ENCODE measurements at regions not wholly inside any gene's neighbourhood (a gene's known extent, or its start where the extent isn't known, plus 50 kb on each side); places are given as distances from the start of the nearest gene placed in this dataset.

DNA sequence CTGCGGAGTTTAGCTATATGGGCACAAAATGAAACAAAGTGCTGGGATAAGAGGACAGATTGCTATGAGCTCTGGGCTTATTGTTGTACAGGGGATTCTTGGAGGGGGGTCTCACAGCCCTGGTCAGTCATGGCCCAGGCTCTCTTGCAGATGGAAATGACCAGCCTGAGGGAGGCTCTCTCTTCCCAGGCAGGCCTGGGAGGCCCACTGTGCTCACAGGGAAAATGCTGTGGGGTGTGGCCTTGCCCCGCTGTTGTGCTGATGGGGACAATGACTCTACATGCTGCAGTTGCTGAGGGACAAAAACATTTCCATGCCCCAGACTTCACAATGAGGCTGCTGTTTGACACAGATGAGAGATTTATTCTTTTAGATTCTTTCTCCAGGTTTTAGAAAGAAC is 202.2 kb downstream of the KLF13 start:
- H2BK15ac ChIP-seq (replicated peaks; ENCODE audit: low read depth): no peak overlapping the region
- H3K27me3 ChIP-seq (ENCODE audit: insufficient read depth, low read length, poor library complexity): no peaks in the 10 kb centered on the region
- no peak overlapping the region for H4K8ac ChIP-seq (ENCODE audit: low read depth, low read length)
- H3K9ac ChIP-seq (ENCODE audit: low read length): no peak overlapping the region
- no peak for DNase-seq
- no peak overlapping the region for H2BK5ac ChIP-seq (ENCODE audit: low read length)
- no peak overlapping the region for H3K4me2 ChIP-seq (ENCODE audit: low read length)
- H3K27ac ChIP-seq (ENCODE audit: low read depth, low read length): no peak overlapping the region
- WGBS (ENCODE audit: extremely low coverage, insufficient coverage, low lambda C conversion rate): no CpG with 5 or more reads among the region's 2 CpGs
- H3K36me3 ChIP-seq (ENCODE audit: control insufficient read depth, insufficient read depth, low read length): no peaks in the 10 kb centered on the region
- no peak overlapping the region for H2BK120ac ChIP-seq (ENCODE audit: low read depth, low read length)
- no peak overlapping the region for H3K18ac ChIP-seq (ENCODE audit: low read length)
- H3K56ac ChIP-seq (ENCODE audit: low read length): no peak overlapping the region
- no peak overlapping the region for H3K4me3 ChIP-seq (ENCODE audit: low read length)
- no peaks in the 10 kb centered on the region for H3K79me2 ChIP-seq (ENCODE audit: control insufficient read depth, insufficient read depth, low read length)
- H3K4ac ChIP-seq (ENCODE audit: low read depth, low read length): no peak overlapping the region
- no peak overlapping the region for H4K5ac ChIP-seq (ENCODE audit: low read length)
- H3K4me1 ChIP-seq (ENCODE audit: control insufficient read depth, low read depth, low read length): no peaks in the 10 kb centered on the region
- no peaks in the 10 kb centered on the region for H3K79me1 ChIP-seq (ENCODE audit: low read length)
- no peak overlapping the region for H2AK5ac ChIP-seq (ENCODE audit: low read length)
- H3K23ac ChIP-seq (ENCODE audit: low read length): no peak overlapping the region

DNA sequence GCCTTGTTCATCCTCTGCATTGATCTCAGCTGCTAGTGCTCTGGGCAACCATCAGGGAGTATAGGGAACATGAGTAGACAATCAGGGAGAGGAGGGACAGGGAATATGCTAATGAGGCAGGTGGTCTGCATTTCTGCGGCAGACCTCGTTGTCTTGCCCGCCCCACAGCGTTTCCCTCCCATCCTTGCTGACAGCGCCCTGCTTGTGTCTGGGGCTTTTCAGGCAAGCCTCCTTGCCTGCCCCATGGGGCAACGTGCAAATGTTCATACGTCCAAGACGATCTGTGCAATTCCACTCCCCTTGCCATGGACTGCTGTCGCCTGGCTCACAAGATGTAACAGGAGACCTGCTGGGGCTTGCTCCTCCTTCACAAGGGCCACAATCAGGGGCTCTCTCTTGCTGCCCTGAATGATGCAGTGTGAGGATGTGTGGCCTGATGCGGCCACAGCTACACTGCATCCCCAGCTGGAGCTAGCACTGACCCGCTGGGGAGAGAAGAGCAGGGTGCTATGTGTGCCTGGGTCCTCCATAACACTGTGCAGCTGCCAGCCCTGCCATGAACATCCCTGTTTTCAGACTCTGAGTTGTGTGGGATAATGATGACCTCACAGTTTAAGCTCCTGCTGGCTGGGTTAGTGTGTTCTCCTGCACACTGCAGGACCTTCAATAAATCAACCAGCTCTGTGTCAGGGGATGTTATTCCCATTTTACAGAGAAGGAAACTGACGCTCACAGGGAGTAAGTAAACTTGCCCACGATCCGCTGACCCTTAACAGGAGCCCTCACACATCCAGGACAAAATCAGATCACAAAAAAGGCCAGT is 211.3 kb downstream of the KLF13 start:
- WGBS (ENCODE audit: extremely low coverage, insufficient coverage, low lambda C conversion rate): no CpG with 5 or more reads among the region's 14 CpGs
- DNase-seq: no peak
- no peak overlapping the region for H2BK5ac ChIP-seq (ENCODE audit: low read length)

DNA sequence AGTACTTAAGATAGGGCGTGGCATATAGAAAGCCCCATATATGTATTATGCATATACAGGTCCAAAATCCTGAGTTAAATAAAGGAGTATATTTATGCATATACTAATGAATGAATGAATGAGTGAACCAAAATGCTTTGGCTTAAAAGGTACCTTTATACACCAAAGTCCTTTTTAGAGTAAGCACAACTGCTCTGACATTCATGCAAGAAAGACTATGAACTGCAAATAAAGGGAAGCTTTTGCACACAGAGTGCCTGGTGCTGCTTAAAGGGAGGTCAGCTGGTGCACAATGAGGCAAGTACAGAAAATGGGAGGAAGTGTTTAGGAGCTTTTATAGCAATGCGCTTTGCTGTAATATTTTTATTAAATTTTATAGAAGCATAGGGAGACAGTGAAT is 214.0 kb downstream of the KLF13 start:
- Histone ChIP-seq H3K4ac (ENCODE audit: low read depth, low read length) (no peak overlapping the region), H2AK5ac (ENCODE audit: low read length) (no peak overlapping the region), H3K9ac (ENCODE audit: low read length) (no peak overlapping the region), H3K79me1 (ENCODE audit: low read length) (no peaks in the 10 kb centered on the region), H3K56ac (ENCODE audit: low read length) (no peak overlapping the region), H3K18ac (ENCODE audit: low read length) (no peak overlapping the region), H3K4me1 (ENCODE audit: control insufficient read depth, low read depth, low read length) (no peaks in the 10 kb centered on the region), H2BK15ac (replicated peaks; ENCODE audit: low read depth) (no peak overlapping the region), H4K5ac (ENCODE audit: low read length) (no peak overlapping the region), H3K27ac (ENCODE audit: low read depth, low read length) (no peak overlapping the region), H3K23ac (ENCODE audit: low read length) (no peak overlapping the region), H3K79me2 (ENCODE audit: control insufficient read depth, insufficient read depth, low read length) (no peaks in the 10 kb centered on the region), H3K36me3 (ENCODE audit: control insufficient read depth, insufficient read depth, low read length) (no peaks in the 10 kb centered on the region), H3K27me3 (ENCODE audit: insufficient read depth, low read length, poor library complexity) (no peaks in the 10 kb centered on the region), H2BK5ac (ENCODE audit: low read length) (no peak overlapping the region), H2BK120ac (ENCODE audit: low read depth, low read length) (no peak overlapping the region), H4K8ac (ENCODE audit: low read depth, low read length) (no peak overlapping the region), H3K4me3 (ENCODE audit: low read length) (no peak overlapping the region), H3K4me2 (ENCODE audit: low read length) (no peak overlapping the region)
- DNase-seq: no peak
- no CpG with 5 or more reads among the region's 2 CpGs for WGBS (ENCODE audit: extremely low coverage, insufficient coverage, low lambda C conversion rate)

More for the DNA sequence above, 211.3 kb downstream of the KLF13 start:
- no peak overlapping the region for H3K4me3 ChIP-seq (ENCODE audit: low read length)
- no peaks in the 10 kb centered on the region for H3K36me3 ChIP-seq (ENCODE audit: control insufficient read depth, insufficient read depth, low read length)
- no peak overlapping the region for H3K4me2 ChIP-seq (ENCODE audit: low read length)
- H2AK5ac ChIP-seq (ENCODE audit: low read length): no peak overlapping the region
- H3K56ac ChIP-seq (ENCODE audit: low read length): no peak overlapping the region
- no peaks in the 10 kb centered on the region for H3K4me1 ChIP-seq (ENCODE audit: control insufficient read depth, low read depth, low read length)
- no peak overlapping the region for H3K18ac ChIP-seq (ENCODE audit: low read length)
- H3K79me1 ChIP-seq (ENCODE audit: low read length): no peaks in the 10 kb centered on the region
- no peak overlapping the region for H3K4ac ChIP-seq (ENCODE audit: low read depth, low read length)
- H2BK15ac ChIP-seq (replicated peaks; ENCODE audit: low read depth): no peak overlapping the region
- H4K8ac ChIP-seq (ENCODE audit: low read depth, low read length): no peak overlapping the region
- no peaks in the 10 kb centered on the region for H3K79me2 ChIP-seq (ENCODE audit: control insufficient read depth, insufficient read depth, low read length)
- H3K27me3 ChIP-seq (ENCODE audit: insufficient read depth, low read length, poor library complexity): no peaks in the 10 kb centered on the region
- H3K9ac ChIP-seq (ENCODE audit: low read length): no peak overlapping the region
- no peak overlapping the region for H3K23ac ChIP-seq (ENCODE audit: low read length)
- H2BK120ac ChIP-seq (ENCODE audit: low read depth, low read length): no peak overlapping the region
- H3K27ac ChIP-seq (ENCODE audit: low read depth, low read length): no peak overlapping the region
- H4K5ac ChIP-seq (ENCODE audit: low read length): no peak overlapping the region

DNA sequence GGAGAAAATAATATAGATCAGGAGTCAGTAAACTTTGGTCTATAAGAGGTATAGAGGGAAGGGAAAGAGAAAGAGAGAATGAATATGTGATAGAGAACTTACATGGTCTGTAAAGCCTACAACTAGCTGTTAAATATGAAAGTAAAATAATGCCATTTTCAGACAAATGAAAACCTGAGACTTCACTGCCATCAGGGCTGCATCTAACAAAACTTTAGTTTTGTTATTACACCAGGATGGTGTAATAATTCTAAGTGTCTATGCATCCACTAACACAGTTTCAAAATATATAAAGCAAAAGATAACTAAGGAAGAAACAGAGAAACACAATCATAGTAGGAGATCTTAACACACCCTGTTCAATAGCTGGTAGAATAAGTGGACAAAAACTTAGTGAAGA is 217.7 kb downstream of the KLF13 start:
- no peaks in the 10 kb centered on the region for H3K79me1 ChIP-seq (ENCODE audit: low read length)
- H4K8ac ChIP-seq (ENCODE audit: low read depth, low read length): no peak overlapping the region
- H3K4me2 ChIP-seq (ENCODE audit: low read length): no peak overlapping the region
- no peaks in the 10 kb centered on the region for H3K27me3 ChIP-seq (ENCODE audit: insufficient read depth, low read length, poor library complexity)
- no peak overlapping the region for H3K23ac ChIP-seq (ENCODE audit: low read length)
- no peak overlapping the region for H4K5ac ChIP-seq (ENCODE audit: low read length)
- H2BK5ac ChIP-seq (ENCODE audit: low read length): no peak overlapping the region
- DNase-seq: no peak
- no peak overlapping the region for H3K18ac ChIP-seq (ENCODE audit: low read length)
- no peak overlapping the region for H2BK15ac ChIP-seq (replicated peaks; ENCODE audit: low read depth)
- no peaks in the 10 kb centered on the region for H3K4me1 ChIP-seq (ENCODE audit: control insufficient read depth, low read depth, low read length)
- no peak overlapping the region for H3K56ac ChIP-seq (ENCODE audit: low read length)
- no peak overlapping the region for H3K27ac ChIP-seq (ENCODE audit: low read depth, low read length)
- H3K9ac ChIP-seq (ENCODE audit: low read length): no peak overlapping the region
- H3K79me2 ChIP-seq (ENCODE audit: control insufficient read depth, insufficient read depth, low read length): no peaks in the 10 kb centered on the region
- no peak overlapping the region for H3K4ac ChIP-seq (ENCODE audit: low read depth, low read length)
- no peak overlapping the region for H2BK120ac ChIP-seq (ENCODE audit: low read depth, low read length)
- no peaks in the 10 kb centered on the region for H3K36me3 ChIP-seq (ENCODE audit: control insufficient read depth, insufficient read depth, low read length)
- no peak overlapping the region for H2AK5ac ChIP-seq (ENCODE audit: low read length)
- no peak overlapping the region for H3K4me3 ChIP-seq (ENCODE audit: low read length)

DNA sequence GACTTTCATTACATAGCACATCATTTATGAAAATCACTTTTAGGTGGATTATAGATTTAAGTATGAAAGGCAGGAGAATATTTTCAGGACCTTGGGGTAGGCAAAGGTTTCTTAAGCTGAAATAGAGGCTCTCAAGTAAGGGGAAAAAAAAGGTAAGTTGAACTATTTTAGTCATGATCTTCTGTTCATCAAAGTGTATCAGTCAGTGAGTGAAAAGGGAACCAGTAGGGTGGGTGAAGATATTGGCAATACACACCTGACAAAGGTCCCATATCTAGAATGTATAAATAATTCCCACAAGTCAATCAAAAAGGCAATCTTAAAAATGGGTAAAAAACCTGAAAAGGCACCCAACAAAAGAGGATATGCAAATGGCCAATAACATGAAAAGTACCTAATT is 218.6 kb downstream of the KLF13 start:
- Histone ChIP-seq H3K9ac (ENCODE audit: low read length) (no peak overlapping the region), H3K79me2 (ENCODE audit: control insufficient read depth, insufficient read depth, low read length) (no peaks in the 10 kb centered on the region), H3K27ac (ENCODE audit: low read depth, low read length) (no peak overlapping the region), H2BK5ac (ENCODE audit: low read length) (no peak overlapping the region), H3K36me3 (ENCODE audit: control insufficient read depth, insufficient read depth, low read length) (no peaks in the 10 kb centered on the region), H3K4me2 (ENCODE audit: low read length) (no peak overlapping the region), H3K4ac (ENCODE audit: low read depth, low read length) (no peak overlapping the region), H3K4me1 (ENCODE audit: control insufficient read depth, low read depth, low read length) (no peaks in the 10 kb centered on the region), H3K56ac (ENCODE audit: low read length) (no peak overlapping the region), H2AK5ac (ENCODE audit: low read length) (no peak overlapping the region), H3K4me3 (ENCODE audit: low read length) (no peak overlapping the region), H2BK15ac (replicated peaks; ENCODE audit: low read depth) (no peak overlapping the region), H3K18ac (ENCODE audit: low read length) (no peak overlapping the region), H4K8ac (ENCODE audit: low read depth, low read length) (no peak overlapping the region), H2BK120ac (ENCODE audit: low read depth, low read length) (no peak overlapping the region), H3K27me3 (ENCODE audit: insufficient read depth, low read length, poor library complexity) (no peaks in the 10 kb centered on the region), H3K79me1 (ENCODE audit: low read length) (no peaks in the 10 kb centered on the region), H3K23ac (ENCODE audit: low read length) (no peak overlapping the region), H4K5ac (ENCODE audit: low read length) (no peak overlapping the region)
- DNase-seq: no peak
